GM13976 (cell line): ENCODE measurements at regions not wholly inside any gene's neighbourhood (a gene's known extent, or its start where the extent isn't known, plus 50 kb on each side); places are given as distances from the start of the nearest gene placed in this dataset.

Experiments used
- DNase-seq: peaks from one replicate; pipeline ENCODE4 v3.0.0; 2012; ENCODE audit warnings: low spot score
- CTCF ChIP-seq: IDR thresholded peaks from 2 replicates; pipeline ENCODE4 v1.5.1; 2012; ENCODE audit warnings: borderline replicate concordance, mild to moderate bottlenecking; ENCODE audit not compliant: insufficient read depth; ENCODE audit errors: extremely low read depth, missing control alignments, control extremely low read depth
- in situ Hi-C: fragments of 300-500 bp; cut with MboI; formaldehyde crosslinking; loops from one replicate; pipeline ENCODE4 v1.12.0; 2022; ENCODE audit warnings: low sequenced_read_pairs, mixed read lengths, inconsistent platforms; ENCODE audit not compliant: unreplicated experiment

- TF ChIP-seq CTCF: no peak
- DNase-seq: no peak
- in situ Hi-C loops: loop anchor here (10.0 kb wide), 1 partner anchor 226 kb away; no protein-coding TSS in a partner anchor
Measured at GRCh38 chr6:163728442-163729126, 314.1 kb downstream of the QKI start.

GRCh38 chr6:163726037-163726695 lies 311.6 kb downstream of the QKI start:
- no peak for DNase-seq
- no peak for TF ChIP-seq CTCF
- in situ Hi-C loops: loop anchor here (10.0 kb wide), 1 partner anchor 229 kb away; no protein-coding TSS in a partner anchor

GRCh38 chr6:163725008-163725941 lies 310.8 kb downstream of the QKI start:
- DNase-seq: no peak
- in situ Hi-C loops: loop anchor here (10.0 kb wide), 1 partner anchor 230 kb away; no protein-coding TSS in a partner anchor
- no peak for TF ChIP-seq CTCF

- no peak for TF ChIP-seq CTCF
- DNase-seq: no peak
- in situ Hi-C loops: loop anchor here (10.0 kb wide), 1 partner anchor 231 kb away; no protein-coding TSS in a partner anchor
Measured at GRCh38 chr6:163724196-163724595, 309.7 kb downstream of the QKI start.

- in situ Hi-C loops: loop anchor here (10.0 kb wide), 1 partner anchor 231 kb away; no protein-coding TSS in a partner anchor
- no peak for TF ChIP-seq CTCF
Measured at GRCh38 chr6:163723759-163724158, 309.2 kb downstream of the QKI start.

More at GRCh38 chr6:163723759-163724158, 309.2 kb downstream of the QKI start:
- DNase-seq: no peak
